ENCODE measurements at regions not wholly inside any gene's neighbourhood (a gene's known extent, or its start where the extent isn't known, plus 50 kb on each side); places are given as distances from the start of the nearest gene placed in this dataset.

GRCh38 chr16:65500007-65500406 is 378.1 kb upstream of the CDH11 start:
- H3K9ac ChIP-seq (replicated peaks in 1 of 4; ENCODE audit: extremely low read depth in 1 of 4, low read depth in 3 of 4, low read length in 3 of 4), result no peak overlapping the region
- H3K4me3 ChIP-seq (ENCODE audit: extremely low read depth in 1 of 4, insufficient read depth in 2 of 4, low read depth in 3 of 4, low read length in 4 of 4), result no peak overlapping the region
- TF ChIP-seq SUZ12 (IDR thresholded peaks at IDR 0.05; ENCODE audit: low read length) (no peak), SP2 (IDR thresholded peaks at IDR 0.05; ENCODE audit: low read length) (no peak), EP300 (IDR thresholded peaks at IDR 0.05; ENCODE audit: borderline replicate concordance in 1 of 2, low read depth in 2 of 2, low read length in 2 of 2) (no peak), KDM4A (IDR thresholded peaks at IDR 0.05; ENCODE audit: low read depth, low read length, severe bottlenecking) (no peak), RBBP5 (IDR thresholded peaks at IDR 0.05; ENCODE audit: borderline replicate concordance, low read depth, low read length) (no peak), CBX8 (IDR thresholded peaks at IDR 0.05; ENCODE audit: borderline replicate concordance, low read depth, low read length) (no peak), NANOG (IDR thresholded peaks at IDR 0.05; ENCODE audit: insufficient read depth, low read depth, low read length, poor library complexity, severe bottlenecking) (no peak), FOSL1 (IDR thresholded peaks at IDR 0.05; ENCODE audit: insufficient read depth, low read depth, low read length) (no peak), ATF3 (IDR thresholded peaks at IDR 0.05; ENCODE audit: insufficient read depth, low read depth, low read length) (no peak), MAFK (IDR thresholded peaks at IDR 0.05; ENCODE audit: low read depth, low read length) (no peak), POLR2AphosphoS5 (IDR thresholded peaks at IDR 0.05; ENCODE audit: low read depth, low read length) (no peak)
- no peak overlapping the region for H3K4ac ChIP-seq (replicated peaks; ENCODE audit: insufficient read length, low read depth, low read length)
- H3K18ac ChIP-seq (ENCODE audit: extremely low read depth, low read length), result no peak overlapping the region
- no peak overlapping the region for H2AFZ ChIP-seq (ENCODE audit: low read length)
- no peaks in the 10 kb centered on the region; the same call in 1 of the 2 replicates for H3K23me2 ChIP-seq (ENCODE audit: low read depth, low read length)
- H3K23ac ChIP-seq (ENCODE audit: insufficient read length), result no peak overlapping the region
- no peak overlapping the region for H3K27ac ChIP-seq (ENCODE audit: low read depth, low read length)
- no peak overlapping the region for H3K4me2 ChIP-seq (ENCODE audit: insufficient read depth in 1 of 2, low read depth in 2 of 2, low read length in 2 of 2)
- H3K56ac ChIP-seq (replicated peaks; ENCODE audit: insufficient read length, low read depth, low read length), result no peak overlapping the region
- no peak overlapping the region for H2BK120ac ChIP-seq (replicated peaks; ENCODE audit: low read depth, low read length)
- H2BK5ac ChIP-seq (ENCODE audit: low read depth, low read length), result no peak overlapping the region
- FAIRE-seq (no peak), DNase-seq (ENCODE audit: low read depth in 1 of 2, low spot score in 2 of 2) (no peak)
- 93% methylated on average over 2 of the region's 2 CpGs; no CpG with 5 or more reads in 1 of the 2 experiments for WGBS, 2 experiments (ENCODE audit: extremely low coverage in 1 of 2, insufficient coverage in 1 of 2, insufficient read length in 1 of 2, insufficient replicate concordance in 2 of 2, low coverage in 1 of 2, low lambda C conversion rate in 2 of 2, missing lambda C conversion rate in 1 of 2)
- no peaks in the 10 kb centered on the region for H3K79me2 ChIP-seq (ENCODE audit: control insufficient read depth in 1 of 2, insufficient read depth in 2 of 2, low read length in 2 of 2)
- H3K4me1 ChIP-seq (replicated peaks in 1 of 4; ENCODE audit: control insufficient read depth in 3 of 4, insufficient read depth in 4 of 4, low read length in 3 of 4), result peaks cover 0 to 10% (median 4%) of the 10 kb centered on the region in 4 experiments; a peak in 3 of 7 replicates
- no peaks in the 10 kb centered on the region for H3K27me3 ChIP-seq (replicated peaks in 1 of 4; ENCODE audit: control insufficient read depth in 3 of 4, extremely low read depth in 1 of 4, insufficient read depth in 3 of 4, low read length in 3 of 4)
- no peaks in the 10 kb centered on the region for H3K36me3 ChIP-seq (ENCODE audit: control insufficient read depth in 2 of 4, insufficient read depth in 4 of 4, low read length in 3 of 4)
- ChIA-PET CTCF (ENCODE audit: partially characterized antibody) (interaction anchor here (1.2 kb wide), 1 partner anchor 11 kb away, joined by 4 read pairs; no protein-coding TSS in a partner anchor), POLR2A (ENCODE audit: partially characterized antibody) (no interaction called here)
- H2AK5ac ChIP-seq (ENCODE audit: low read depth, low read length), result no peak overlapping the region
- no peaks in the 10 kb centered on the region for H3K9me3 ChIP-seq (ENCODE audit: insufficient read depth in 2 of 2, low read depth in 1 of 2, low read length in 1 of 2)
- H4K20me1 ChIP-seq (replicated peaks in 1 of 2; ENCODE audit: control insufficient read depth in 1 of 2, insufficient read depth in 2 of 2, low read length in 2 of 2), result no peaks in the 10 kb centered on the region
- H4K5ac ChIP-seq (ENCODE audit: insufficient read length, low read depth, low read length), result no peak overlapping the region
- H3K14ac ChIP-seq (ENCODE audit: insufficient read length), result no peak overlapping the region
- H2BK15ac ChIP-seq (ENCODE audit: low read length), result no peak overlapping the region
- H3K79me1 ChIP-seq (ENCODE audit: low read depth, low read length), result no peaks in the 10 kb centered on the region
- H2BK12ac ChIP-seq (ENCODE audit: low read depth, low read length), result no peak overlapping the region
- H4K91ac ChIP-seq (replicated peaks; ENCODE audit: insufficient read length, low read length), result no peak overlapping the region
- no peak overlapping the region for H2BK20ac ChIP-seq (ENCODE audit: low read length)
- H4K8ac ChIP-seq (ENCODE audit: extremely low read depth, insufficient read depth, low read length), result no peak overlapping the region

Measured in H1 (cell line).